GM12872 (cell line): ENCODE measurements at regions not wholly inside any gene's neighbourhood (a gene's known extent, or its start where the extent isn't known, plus 50 kb on each side); places are given as distances from the start of the nearest gene placed in this dataset.

Experiments
- CTCF ChIP-seq: IDR thresholded peaks from 3 replicates; pipeline ENCODE4 v1.5.1; 2011; ENCODE audit warnings: low read depth, mild to moderate bottlenecking, low read length, moderate library complexity; ENCODE audit not compliant: insufficient read depth

GRCh38 chr1:163535401-163535800 lies 213.6 kb downstream of the NUF2 start:
- TF ChIP-seq CTCF: no peak

DNA sequence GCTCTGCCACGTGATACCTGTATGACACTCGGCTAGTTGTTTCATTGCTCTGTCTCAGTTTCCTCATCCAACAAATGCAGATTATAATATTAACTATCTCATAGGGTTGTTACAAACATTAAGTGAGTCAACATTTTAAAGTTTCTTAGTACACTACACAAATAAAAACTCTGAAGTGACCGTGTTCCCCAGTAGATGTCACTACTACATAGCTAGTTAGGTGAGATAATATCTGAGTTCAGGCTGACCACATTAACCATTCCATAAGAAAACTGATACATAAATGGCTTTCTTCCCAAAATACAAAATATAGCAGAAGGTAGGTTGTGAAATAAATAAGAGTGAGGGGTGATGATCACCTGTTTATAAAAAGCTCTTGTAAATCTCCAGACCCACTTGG lies 214.1 kb downstream of the NUF2 start:
- no peak; the same call in 2 of the 3 replicates for TF ChIP-seq CTCF

DNA sequence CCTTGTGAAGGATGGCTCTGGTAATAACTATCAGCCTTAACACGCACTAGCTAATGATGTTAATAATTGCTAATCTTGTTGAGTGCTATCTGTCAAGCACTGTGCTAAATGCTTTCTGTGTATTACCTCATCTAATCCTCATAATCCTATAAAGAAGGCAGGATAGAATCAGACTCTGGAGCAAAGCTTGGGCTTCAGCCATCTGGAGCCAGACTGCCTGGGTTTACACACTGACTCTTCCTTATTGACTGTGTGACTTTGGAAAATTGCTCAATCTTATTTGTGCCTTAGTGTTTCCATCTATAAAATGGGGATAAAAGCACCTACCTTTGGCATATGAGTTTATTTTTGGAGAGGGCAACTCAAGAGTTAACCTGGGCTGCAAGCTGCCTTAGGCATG lies 216.1 kb downstream of the NUF2 start:
- TF ChIP-seq CTCF: no peak

DNA sequence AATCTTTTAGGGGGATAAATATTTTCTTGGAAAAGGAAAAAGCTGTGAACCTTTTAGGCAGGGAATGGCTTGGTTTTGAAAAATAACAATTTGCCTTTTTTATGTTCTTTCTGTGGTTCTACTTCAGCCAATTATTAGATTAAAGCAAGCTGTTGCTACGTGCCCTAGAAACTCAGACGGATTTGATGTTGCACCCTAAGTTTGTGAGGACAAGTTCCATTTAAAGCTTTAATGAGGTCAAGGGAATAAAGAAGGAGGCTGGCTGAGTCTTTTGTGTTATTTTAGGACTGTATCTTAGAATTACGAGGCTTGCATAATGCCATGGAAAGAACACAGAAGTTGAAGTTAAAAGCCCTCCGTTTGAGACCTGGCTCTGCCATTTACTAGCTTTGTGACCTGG lies 216.9 kb downstream of the NUF2 start:
- TF ChIP-seq CTCF: no peak

DNA sequence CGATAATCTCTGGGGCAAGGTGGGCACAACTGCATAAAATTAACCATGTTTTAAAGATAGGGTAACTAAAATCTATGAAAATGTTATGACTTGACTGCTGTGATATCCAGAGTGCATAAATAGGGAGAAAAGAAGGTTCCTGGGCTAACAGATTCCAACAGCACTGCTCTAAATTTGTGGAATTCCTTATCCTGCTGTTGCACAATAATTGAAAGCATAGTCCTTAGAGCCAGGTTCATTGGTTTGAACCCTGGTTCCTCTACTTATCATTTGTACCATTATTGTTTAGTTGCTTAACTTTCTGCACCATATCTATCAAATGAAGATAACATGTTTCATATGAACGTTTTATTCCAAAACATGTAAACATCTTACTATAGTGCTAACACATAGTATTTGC lies 219.0 kb downstream of the NUF2 start:
- TF ChIP-seq CTCF: no peak

DNA sequence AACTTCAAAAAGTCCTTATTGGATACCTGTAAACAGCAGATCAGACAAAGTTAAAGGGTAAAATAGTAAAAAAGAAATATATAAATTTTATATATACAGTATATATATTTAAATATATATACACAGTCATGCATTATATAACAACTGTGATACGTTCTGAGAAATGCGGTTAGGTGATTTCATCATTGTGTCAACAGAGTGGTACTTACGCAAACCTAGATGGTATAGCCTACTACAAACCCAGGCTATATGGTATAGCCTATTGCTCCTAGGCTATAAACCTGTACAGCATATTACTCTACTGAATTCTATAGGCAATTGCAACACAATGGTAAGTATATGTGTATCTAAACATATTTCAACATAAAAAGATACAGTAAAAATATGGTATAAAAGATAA lies 222.7 kb downstream of the NUF2 start:
- no peak for TF ChIP-seq CTCF

DNA sequence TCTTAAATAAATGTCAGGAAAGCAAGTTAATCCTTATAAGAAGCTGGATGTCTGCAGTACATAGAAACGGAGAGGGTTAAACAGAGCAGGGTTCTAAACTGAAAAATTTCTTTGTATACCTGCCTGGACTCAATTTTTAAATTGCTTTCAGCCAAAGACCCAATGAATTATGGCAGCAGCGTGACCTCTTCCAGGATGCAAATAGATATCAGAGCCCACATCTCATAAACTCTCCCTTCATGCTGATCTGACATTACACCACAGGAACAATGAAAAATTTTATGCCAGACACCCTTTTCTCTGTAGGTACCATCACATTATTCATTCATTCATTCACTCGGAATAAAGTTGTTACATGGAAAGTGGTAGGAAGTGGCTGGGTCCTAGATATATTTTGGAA lies 236.4 kb downstream of the NUF2 start:
- no peak for TF ChIP-seq CTCF

GRCh38 chr1:163561580-163562295 lies 240.0 kb downstream of the NUF2 start:
- TF ChIP-seq CTCF: no peak
